22Rv1 (cell line): ENCODE measurements at regions not wholly inside any gene's neighbourhood (a gene's known extent, or its start where the extent isn't known, plus 50 kb on each side); places are given as distances from the start of the nearest gene placed in this dataset.
"Not testable (repeated sequence)": the region's sequence is repeated elsewhere in the genome, so short reads cannot be mapped to it uniquely, and the experiment has no call there.

Experiments used
- H3K27ac ChIP-seq: fragments of 450-650 bp; 2 replicates; pipeline ENCODE4 v1.5.1; 2017
- CTCF ChIP-seq: fragments of 450-650 bp; IDR thresholded peaks from 2 replicates; pipeline ENCODE4 v1.5.1; 2017; ENCODE audit warnings: mild to moderate bottlenecking
- ZFX ChIP-seq: fragments of 450-650 bp; IDR thresholded peaks from 2 replicates; pipeline ENCODE4 v1.6.1; 2017; ENCODE audit warnings: antibody characterized with exemption, borderline replicate concordance

DNA sequence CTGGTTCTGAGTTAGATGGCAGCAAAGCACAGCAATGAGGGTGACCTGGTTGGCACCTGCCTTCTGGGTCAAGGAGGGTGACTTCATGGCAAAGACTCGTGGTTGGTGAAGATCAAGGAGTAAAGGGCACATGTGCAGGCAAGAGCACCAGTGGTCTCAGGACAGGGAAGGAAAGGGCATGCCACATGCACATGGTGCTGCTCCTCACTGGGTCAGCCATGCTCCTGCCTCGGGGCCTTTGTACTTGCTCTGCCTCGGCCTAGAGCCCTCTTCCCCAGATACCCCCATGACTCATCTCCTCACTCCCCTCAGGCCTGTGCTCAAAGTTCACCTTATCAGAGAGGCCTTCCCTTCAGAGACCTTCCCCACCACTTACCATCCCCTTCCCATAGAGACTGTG lies 106.7 kb upstream of the KDM7A start:
- no peak overlapping the region for H3K27ac ChIP-seq
- TF ChIP-seq ZFX: no peak
- no peak for TF ChIP-seq CTCF

- TF ChIP-seq ZFX: no peak
- TF ChIP-seq CTCF: no peak
- no peak overlapping the region for H3K27ac ChIP-seq
These were observed 105.2 kb upstream of the KDM7A start for GRCh38 chr7:140281960-140282359.

- TF ChIP-seq CTCF (no peak), ZFX (no peak)
- H3K27ac ChIP-seq: no peak overlapping the region
These were observed 104.5 kb upstream of the KDM7A start for GRCh38 chr7:140281255-140281654.

GRCh38 chr7:140276001-140276400 lies 99.2 kb upstream of the KDM7A start:
- H3K27ac ChIP-seq: no peak overlapping the region
- TF ChIP-seq CTCF: no peak
- TF ChIP-seq ZFX: no peak

GRCh38 chr7:140275069-140275965 lies 98.5 kb upstream of the KDM7A start:
- H3K27ac ChIP-seq: no peak overlapping the region

DNA sequence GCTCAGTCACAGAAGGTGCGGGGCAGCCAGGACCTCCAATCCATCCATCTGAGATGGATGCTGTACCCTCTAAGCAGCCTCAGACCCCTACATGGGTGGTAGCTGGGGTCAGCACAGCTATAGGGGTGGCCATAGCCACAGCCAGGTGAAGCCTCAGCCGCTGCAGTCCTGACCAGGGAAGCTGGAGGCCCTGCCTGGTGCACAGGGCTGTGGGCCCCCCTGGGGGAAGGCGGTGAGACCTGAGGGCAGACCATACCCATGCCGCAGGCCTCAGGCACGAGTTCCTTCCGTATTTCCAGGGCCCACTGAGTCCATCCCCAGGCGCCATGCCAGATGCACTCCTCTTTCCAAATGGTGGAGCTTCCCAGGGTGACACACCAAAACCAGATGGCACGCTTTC lies 96.6 kb upstream of the KDM7A start:
- TF ChIP-seq CTCF (no peak), ZFX (no peak)
- H3K27ac ChIP-seq: no peak overlapping the region

More at GRCh38 chr7:140275069-140275965, 98.5 kb upstream of the KDM7A start:
- TF ChIP-seq CTCF: no peak
- no peak for TF ChIP-seq ZFX

DNA sequence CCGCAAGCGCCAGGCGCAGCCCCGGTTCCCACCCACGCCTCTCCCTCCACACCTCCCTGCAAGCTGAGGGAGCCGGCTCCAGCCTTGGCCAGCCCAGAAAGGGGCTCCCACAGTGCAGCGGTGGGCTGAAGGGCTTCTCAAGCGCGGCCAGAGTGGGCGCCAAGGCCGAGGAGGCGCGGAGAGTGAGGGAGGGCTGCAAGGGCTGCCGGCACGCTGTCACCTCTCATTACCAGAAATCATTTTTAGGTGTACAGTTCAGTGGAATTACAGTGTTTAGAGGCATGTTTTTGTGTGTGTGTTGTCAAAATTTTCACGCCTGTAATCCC lies 94.8 kb upstream of the KDM7A start:
- H3K27ac ChIP-seq: not testable (repeated sequence)

DNA sequence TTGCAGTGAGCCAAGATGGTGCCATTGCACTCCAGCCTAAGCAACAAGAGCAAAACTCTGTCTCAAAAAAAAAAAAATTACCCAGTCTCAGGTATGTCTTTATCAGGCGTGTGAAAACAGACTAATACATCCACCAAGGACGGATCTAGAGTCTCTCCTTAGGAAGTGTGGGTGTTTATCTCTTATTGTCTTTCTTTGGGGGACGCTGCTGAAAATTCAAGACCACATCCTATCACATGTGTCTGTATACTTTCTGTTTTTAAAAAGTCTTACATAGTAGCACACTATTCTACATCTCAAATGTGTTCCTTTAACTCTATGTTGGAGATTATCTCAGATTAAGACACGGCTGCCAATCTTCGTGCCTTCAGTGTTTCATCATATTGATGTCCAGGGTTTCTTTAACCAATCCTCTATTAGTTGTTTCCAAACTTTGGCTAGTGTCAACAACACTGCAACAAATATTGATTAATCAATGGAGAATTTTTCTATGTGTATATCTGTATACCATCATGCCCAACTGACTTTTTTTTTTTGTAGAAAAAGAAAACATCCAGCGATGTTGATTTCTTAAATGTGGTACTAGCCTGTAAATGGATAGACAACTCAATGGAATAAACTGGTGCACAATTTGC lies 92.3 kb upstream of the KDM7A start:
- H3K27ac ChIP-seq: no peak overlapping the region
- TF ChIP-seq ZFX (no peak), CTCF (no peak)
